ENCODE measurements at regions not wholly inside any gene's neighbourhood (a gene's known extent, or its start where the extent isn't known, plus 50 kb on each side); places are given as distances from the start of the nearest gene placed in this dataset.

GRCh38 chr2:156215656-156216055 lies 116.9 kb downstream of the NR4A2 start:
- TF ChIP-seq ELF4 (IDR thresholded peaks at IDR 0.05), result no peak
- TF ChIP-seq BHLHE40 (IDR thresholded peaks at IDR 0.05; ENCODE audit: borderline replicate concordance), result no peak
- TF ChIP-seq HDGF (IDR thresholded peaks at IDR 0.05; ENCODE audit: borderline replicate concordance), result no peak
- TF ChIP-seq, protein P1, sequence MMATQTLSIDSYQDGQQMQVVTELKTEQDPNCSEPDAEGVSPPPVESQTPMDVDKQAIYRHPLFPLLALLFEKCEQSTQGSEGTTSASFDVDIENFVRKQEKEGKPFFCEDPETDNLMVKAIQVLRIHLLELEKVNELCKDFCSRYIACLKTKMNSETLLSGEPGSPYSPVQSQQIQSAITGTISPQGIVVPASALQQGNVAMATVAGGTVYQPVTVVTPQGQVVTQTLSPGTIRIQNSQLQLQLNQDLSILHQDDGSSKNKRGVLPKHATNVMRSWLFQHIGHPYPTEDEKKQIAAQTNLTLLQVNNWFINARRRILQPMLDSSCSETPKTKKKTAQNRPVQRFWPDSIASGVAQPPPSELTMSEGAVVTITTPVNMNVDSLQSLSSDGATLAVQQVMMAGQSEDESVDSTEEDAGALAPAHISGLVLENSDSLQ (IDR thresholded peaks at IDR 0.05), result no peak
- TF ChIP-seq FOXK2 (IDR thresholded peaks at IDR 0.05), result no peak
- TF ChIP-seq FOXA1 (IDR thresholded peaks at IDR 0.05), result no peak
- no peak for TF ChIP-seq SP1 (IDR thresholded peaks at IDR 0.05)
- TF ChIP-seq LEF1 (IDR thresholded peaks at IDR 0.05; ENCODE audit: borderline replicate concordance), result no peak
- TF ChIP-seq L3MBTL2 (conservative IDR thresholded peaks at IDR 0.05), result no peak
- TF ChIP-seq TARDBP (IDR thresholded peaks at IDR 0.05), result no peak
- no peak for TF ChIP-seq ARNT (IDR thresholded peaks at IDR 0.05)
